Heart right ventricle (tissue), 16 donors: ENCODE measurements at regions not wholly inside any gene's neighbourhood (a gene's known extent, or its start where the extent isn't known, plus 50 kb on each side); places are given as distances from the start of the nearest gene placed in this dataset.

Source experiments
- ATAC-seq, 8 donors: fragments of 200-7000 bp; cut with Tn5 transposase; one replicate each; pipeline ENCODE4 v1.9.1; 2020; ENCODE audit warnings: mild to moderate bottlenecking in 8 of 8, moderate library complexity in 8 of 8, moderate number of reproducible peaks in 1 of 8
- DNase-seq, 2 donors: peaks; one replicate each; pipeline ENCODE4 v3.0.0-alpha.2; 2020
- H3K27ac ChIP-seq, 10 donors: fragments of 200-600 bp; sonication (generic) in 2 of 10; one replicate each; pipeline versions ENCODE4 v1.5.0 to v1.8.0; 2020 to 2022; ENCODE audit warnings: mild to moderate bottlenecking in 3 of 10
- H3K27me3 ChIP-seq, 7 donors: fragments of 200-600 bp; one replicate each; pipeline ENCODE4 v1.8.0; 2021 to 2022; ENCODE audit warnings: mild to moderate bottlenecking in 2 of 7
- H3K36me3 ChIP-seq, 9 donors: fragments of 200-600 bp; sonication (generic) in 1 of 9; one replicate each; pipeline versions ENCODE4 v1.5.0 to v1.8.0; 2020 to 2022; ENCODE audit warnings: mild to moderate bottlenecking in 2 of 9
- H3K4me1 ChIP-seq, 9 donors: fragments of 200-600 bp; sonication (generic) in 1 of 9; one replicate each; pipeline versions ENCODE4 v1.5.0 to v1.8.0; 2020 to 2022; ENCODE audit warnings: mild to moderate bottlenecking in 4 of 9
- H3K4me3 ChIP-seq, 10 donors: fragments of 200-600 bp; sonication (generic) in 2 of 10; one replicate each; pipeline versions ENCODE4 v1.5.0 to v1.8.0; 2020 to 2022; ENCODE audit warnings: mild to moderate bottlenecking in 7 of 10, moderate library complexity in 2 of 10
- H3K9me3 ChIP-seq, 11 donors: fragments of 200-600 bp in 10 of 11; sonication (generic) in 2 of 11; one replicate each; pipeline versions ENCODE4 v1.5.0 to v1.8.0; 2013 to 2022; ENCODE audit warnings: mild to moderate bottlenecking in 2 of 11, control low read depth in 1 of 11, moderate library complexity in 1 of 11
- WGBS, 2 donors: extraction: QIAGEN DNeasy Blood & Tissue Kit; methylation state at CpG; one replicate each; pipeline ENCODE4 v1.1.7; 2013; ENCODE audit warnings: inconsistent platforms in 1 of 2; 5-methylcytosine and 5-hydroxymethylcytosine counted together
- intact Hi-C, 10 donors: fragments of 100-400 bp; cut with DNase I; formaldehyde crosslinking; loops; one replicate each; pipeline versions ENCODE4 v1.11.1 to v1.14.2; 2022
- TF ChIP-seq, protein P1 (sequence below), 9 donors: fragments of 200-600 bp; sonication (generic) in 2 of 9; IDR thresholded peaks; one replicate each; pipeline versions ENCODE4 v1.5.0 to v1.8.0; 2021 to 2022; ENCODE audit warnings: antibody characterized with exemption in 9 of 9, mild to moderate bottlenecking in 5 of 9, moderate library complexity in 1 of 9
- donor health status: Arrhythmogenic right ventricular cardiomyopathy.
- donor health status: ischemic (EF 13 %, LVEDD 7.1; RV severe dilation, severe dysfunction).
- donor health status: healthy with polysubstance abuse.
- donor health status: DM: no; HTN: yes; CAD: no.
- donor health status: DM: no; HTN: no; CAD: no.
- donor health status: ischemic (EF 25% LVEDD 6.9; RV normal size, moderate dysfunction).
- donor health status: ischemic (EF 25% LVEDD 5.7; RV mildly dilated, moderate dysfunction).
- donor health status: healthy.
- donor health status: DM: yes; HTN: yes; CAD: no.
- donor health status: Ischemic cardiomyopathy.
- donor health status: ischemic (EF 35%, LVEDD 5.7; RV mildly dilated, moderate dysfunction).
- donor health status: nonischemic (EF 11% LVEDD 7.7; RV severe dilation, severe dysfunction).
- donor health status: DM: yes; HTN: yes; CAD: no.
- donor health status: PGD.
- donor health status: ischemic (EF 29% LVEDD 5.4; RV normal size, mild dysfunction).
- donor health status: nonischemic (EF 23%, LVEDD 6.1; RV moderate dilation, normal function).

DNA sequence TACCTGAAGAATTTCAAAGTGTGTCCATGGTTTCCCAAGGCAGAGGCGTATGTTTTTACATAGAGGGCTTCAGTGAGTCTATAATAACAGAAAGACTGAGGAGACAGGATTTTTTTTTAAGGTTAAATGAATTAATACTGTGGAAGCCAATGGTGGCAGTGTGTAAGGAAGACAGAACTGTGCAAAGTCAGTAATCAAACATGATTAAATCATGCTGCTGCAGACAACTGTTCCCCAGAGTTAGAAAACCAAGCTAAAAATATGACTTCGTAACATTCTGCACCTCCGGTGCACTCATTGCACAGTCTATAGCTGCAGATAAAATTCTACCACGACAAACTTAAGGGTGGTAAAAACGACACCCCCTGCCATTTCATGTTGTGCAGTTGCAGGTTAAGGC, 309.6 kb upstream of the TRIB2 start:
- H3K36me3 ChIP-seq, result no peaks in the 10 kb centered on the region
- peaks cover 0 to under 1% (median 0%) of the 10 kb centered on the region in 9 donors for H3K4me1 ChIP-seq
- TF ChIP-seq, protein P1, sequence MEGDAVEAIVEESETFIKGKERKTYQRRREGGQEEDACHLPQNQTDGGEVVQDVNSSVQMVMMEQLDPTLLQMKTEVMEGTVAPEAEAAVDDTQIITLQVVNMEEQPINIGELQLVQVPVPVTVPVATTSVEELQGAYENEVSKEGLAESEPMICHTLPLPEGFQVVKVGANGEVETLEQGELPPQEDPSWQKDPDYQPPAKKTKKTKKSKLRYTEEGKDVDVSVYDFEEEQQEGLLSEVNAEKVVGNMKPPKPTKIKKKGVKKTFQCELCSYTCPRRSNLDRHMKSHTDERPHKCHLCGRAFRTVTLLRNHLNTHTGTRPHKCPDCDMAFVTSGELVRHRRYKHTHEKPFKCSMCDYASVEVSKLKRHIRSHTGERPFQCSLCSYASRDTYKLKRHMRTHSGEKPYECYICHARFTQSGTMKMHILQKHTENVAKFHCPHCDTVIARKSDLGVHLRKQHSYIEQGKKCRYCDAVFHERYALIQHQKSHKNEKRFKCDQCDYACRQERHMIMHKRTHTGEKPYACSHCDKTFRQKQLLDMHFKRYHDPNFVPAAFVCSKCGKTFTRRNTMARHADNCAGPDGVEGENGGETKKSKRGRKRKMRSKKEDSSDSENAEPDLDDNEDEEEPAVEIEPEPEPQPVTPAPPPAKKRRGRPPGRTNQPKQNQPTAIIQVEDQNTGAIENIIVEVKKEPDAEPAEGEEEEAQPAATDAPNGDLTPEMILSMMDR (IDR thresholded peaks at IDR 0.05), result no peak
- ATAC-seq (no peak), DNase-seq (no peak)
- H3K27ac ChIP-seq, result no peak overlapping the region
- intact Hi-C loops, result no loop called here
- H3K27me3 ChIP-seq, result no peaks in the 10 kb centered on the region
- 70 to 74% methylated on average over 5 of the region's 5 CpGs for WGBS, 2 donors
- no peak overlapping the region for H3K4me3 ChIP-seq
- peaks cover 0 to 19% (median 0%) of the 10 kb centered on the region in 11 donors for H3K9me3 ChIP-seq

- intact Hi-C loops, result loop anchor here in 6 of 10 donors (10.0 kb wide), 4 partner anchors 302 to 592 kb away; partner anchors contain the start of gene TRIB2 (in 3 of the 6)
- ATAC-seq (peak in 4 of 8 donors; percentile 28 to 56 (median 38)), DNase-seq (no peak)
- Histone ChIP-seq H3K9me3 (peaks cover 0 to 23% (median 0%) of the 10 kb centered on the region in 11 donors), H3K4me1 (peaks cover 0 to 19% (median 0%) of the 10 kb centered on the region in 9 donors), H3K27ac (peak overlapping the region in 1 of 10 donors; percentile 21), H3K27me3 (no peaks in the 10 kb centered on the region), H3K36me3 (no peaks in the 10 kb centered on the region), H3K4me3 (no peak overlapping the region)
- TF ChIP-seq, protein P1 (IDR thresholded peaks at IDR 0.05), result no peak
- WGBS, 2 donors, result 29 to 33% methylated on average over 3 of the region's 3 CpGs
These were observed 303.8 kb upstream of the TRIB2 start for GRCh38 chr2:12412898-12413305.

DNA sequence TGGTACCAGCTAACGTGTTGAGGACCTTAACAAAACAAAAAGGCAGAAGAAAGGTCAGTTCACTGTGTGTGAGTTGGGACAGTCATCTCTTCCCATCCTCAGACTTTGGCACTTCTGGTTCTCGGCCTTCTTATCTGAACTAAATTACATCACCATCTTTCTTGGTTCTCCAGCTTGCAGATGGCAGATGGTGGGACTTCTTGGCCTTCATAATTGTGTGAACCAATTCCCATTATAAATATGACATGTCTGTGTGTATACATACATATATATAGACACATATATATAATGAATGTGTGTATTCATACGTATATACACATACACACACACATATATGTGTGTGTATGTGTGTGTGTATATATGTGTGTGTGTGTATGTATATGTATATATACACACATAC, 301.2 kb upstream of the TRIB2 start:
- Histone ChIP-seq H3K9me3 (peaks cover 0 to 19% (median 0%) of the 10 kb centered on the region in 11 donors), H3K4me3 (no peak overlapping the region), H3K27ac (no peak overlapping the region), H3K4me1 (peaks cover 0 to 19% (median 0%) of the 10 kb centered on the region in 9 donors), H3K36me3 (no peaks in the 10 kb centered on the region), H3K27me3 (no peaks in the 10 kb centered on the region)
- 93 to 95% methylated on average over 3 of the region's 3 CpGs for WGBS, 2 donors
- DNase-seq, result no peak
- ATAC-seq, result no peak
- TF ChIP-seq, protein P1 (IDR thresholded peaks at IDR 0.05), result no peak
- intact Hi-C loops, result loop anchor here in 8 of 10 donors (5.0 to 10.0 kb wide), 6 partner anchors 299 to 592 kb away; partner anchors contain the start of gene TRIB2 (in 6 of the 8)

GRCh38 chr2:12416600-12416999, 300.1 kb upstream of the TRIB2 start:
- intact Hi-C loops, result loop anchor here in 9 of 10 donors (2.0 to 10.0 kb wide), 7 partner anchors 298 to 591 kb away; partner anchors contain the start of gene TRIB2 (in 6 of the 9)
- peaks cover 0 to 9% (median 0%) of the 10 kb centered on the region in 11 donors for H3K9me3 ChIP-seq
- H3K4me3 ChIP-seq, result no peak overlapping the region
- H3K27ac ChIP-seq, result no peak overlapping the region
- ATAC-seq (peak in 5 of 8 donors; percentile 52 to 65 (median 57)), DNase-seq (peak; percentile 40 to 61)
- TF ChIP-seq, protein P1 (IDR thresholded peaks at IDR 0.05), result peak; percentile 24 to 71 (median 59)
- H3K4me1 ChIP-seq, result peaks cover 0 to 19% (median 0%) of the 10 kb centered on the region in 9 donors
- 66 to 69% methylated on average over 6 of the region's 6 CpGs for WGBS, 2 donors
- no peaks in the 10 kb centered on the region for H3K27me3 ChIP-seq
- H3K36me3 ChIP-seq, result no peaks in the 10 kb centered on the region
